ENCODE measurements at regions not wholly inside any gene's neighbourhood (a gene's known extent, or its start where the extent isn't known, plus 50 kb on each side); places are given as distances from the start of the nearest gene placed in this dataset.
"Not testable (repeated sequence)": the region's sequence is repeated elsewhere in the genome, so short reads cannot be mapped to it uniquely, and the experiment has no call there.

GRCh38 chr10:25107756-25108155, 67.0 kb upstream of the GPR158 start:
- Mint-ChIP-seq H3K27me3 (ENCODE audit: insufficient read depth, unreplicated experiment) (peaks cover 38% of the 10 kb centered on the region), H3K9me3 (ENCODE audit: unreplicated experiment) (no peaks in the 10 kb centered on the region), H3K4me1 (ENCODE audit: insufficient read depth, unreplicated experiment) (no peaks in the 10 kb centered on the region), H3K4me3 (ENCODE audit: unreplicated experiment) (no peak overlapping the region), H3K27ac (ENCODE audit: low read depth, unreplicated experiment) (no peak overlapping the region), H3K36me3 (ENCODE audit: insufficient read depth, unreplicated experiment) (no peaks in the 10 kb centered on the region)
- ChIA-PET CTCF (interaction anchor here (0.6 to 0.8 kb wide), 2 partner anchors 26 to 205 kb away, joined by 3 read pairs; no protein-coding TSS in a partner anchor), POLR2A (no interaction called here)
- BruUV-seq (replicated peaks) = no TSS peak
- intact Hi-C loops (cut with micrococcal nuclease) = no loop called here
- TF ChIP-seq, protein P1, sequence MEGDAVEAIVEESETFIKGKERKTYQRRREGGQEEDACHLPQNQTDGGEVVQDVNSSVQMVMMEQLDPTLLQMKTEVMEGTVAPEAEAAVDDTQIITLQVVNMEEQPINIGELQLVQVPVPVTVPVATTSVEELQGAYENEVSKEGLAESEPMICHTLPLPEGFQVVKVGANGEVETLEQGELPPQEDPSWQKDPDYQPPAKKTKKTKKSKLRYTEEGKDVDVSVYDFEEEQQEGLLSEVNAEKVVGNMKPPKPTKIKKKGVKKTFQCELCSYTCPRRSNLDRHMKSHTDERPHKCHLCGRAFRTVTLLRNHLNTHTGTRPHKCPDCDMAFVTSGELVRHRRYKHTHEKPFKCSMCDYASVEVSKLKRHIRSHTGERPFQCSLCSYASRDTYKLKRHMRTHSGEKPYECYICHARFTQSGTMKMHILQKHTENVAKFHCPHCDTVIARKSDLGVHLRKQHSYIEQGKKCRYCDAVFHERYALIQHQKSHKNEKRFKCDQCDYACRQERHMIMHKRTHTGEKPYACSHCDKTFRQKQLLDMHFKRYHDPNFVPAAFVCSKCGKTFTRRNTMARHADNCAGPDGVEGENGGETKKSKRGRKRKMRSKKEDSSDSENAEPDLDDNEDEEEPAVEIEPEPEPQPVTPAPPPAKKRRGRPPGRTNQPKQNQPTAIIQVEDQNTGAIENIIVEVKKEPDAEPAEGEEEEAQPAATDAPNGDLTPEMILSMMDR (IDR thresholded peaks at IDR 0.05; ENCODE audit: unreplicated experiment) = no peak
- no peak for DNase-seq (ENCODE audit: unreplicated experiment)

DNA sequence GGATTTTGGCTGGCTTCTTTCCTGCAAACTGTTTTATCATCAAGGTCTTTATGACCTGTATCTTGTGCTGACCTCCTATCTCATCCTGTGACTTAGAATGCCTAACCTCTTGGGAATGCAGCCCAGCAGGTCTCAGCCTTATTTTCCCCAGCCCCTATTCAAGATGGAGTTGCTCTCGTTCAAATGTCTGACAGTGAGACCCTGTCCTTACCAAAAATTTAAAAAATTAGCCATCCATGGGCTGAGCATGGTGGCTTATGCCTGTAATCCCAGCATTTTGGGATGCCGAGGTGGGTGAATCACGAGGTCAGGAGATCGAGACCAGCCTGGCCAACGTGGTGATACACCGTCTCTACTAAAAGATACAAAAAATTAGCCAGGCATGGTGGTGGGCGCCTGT, 64.9 kb upstream of the GPR158 start:
- CTCF ChIA-PET = interaction anchor here (0.6 to 0.7 kb wide), 2 partner anchors 13 to 573 kb away, joined by 3 read pairs; no protein-coding TSS in a partner anchor
- POLR2A ChIA-PET; H3K4me3 Mint-ChIP-seq (ENCODE audit: unreplicated experiment); H3K36me3 Mint-ChIP-seq (ENCODE audit: insufficient read depth, unreplicated experiment); H3K4me1 Mint-ChIP-seq (ENCODE audit: insufficient read depth, unreplicated experiment); BruUV-seq (replicated peaks); DNase-seq (ENCODE audit: unreplicated experiment); H3K27ac Mint-ChIP-seq (ENCODE audit: low read depth, unreplicated experiment); H3K9me3 Mint-ChIP-seq (ENCODE audit: unreplicated experiment); intact Hi-C loops (cut with micrococcal nuclease): not testable (repeated sequence)
- peaks cover 38% of the 10 kb centered on the region for H3K27me3 Mint-ChIP-seq (ENCODE audit: insufficient read depth, unreplicated experiment)

- intact Hi-C loops (cut with micrococcal nuclease) = loop anchor here (2.0 kb wide), 2 partner anchors 571 to 601 kb away; no protein-coding TSS in a partner anchor
- no TSS peak for BruUV-seq (replicated peaks)
- Mint-ChIP-seq H3K27me3 (ENCODE audit: insufficient read depth, unreplicated experiment) (peaks cover 36% of the 10 kb centered on the region), H3K4me1 (ENCODE audit: insufficient read depth, unreplicated experiment) (no peaks in the 10 kb centered on the region), H3K9me3 (ENCODE audit: unreplicated experiment) (no peaks in the 10 kb centered on the region), H3K27ac (ENCODE audit: low read depth, unreplicated experiment) (no peak overlapping the region), H3K36me3 (ENCODE audit: insufficient read depth, unreplicated experiment) (no peaks in the 10 kb centered on the region), H3K4me3 (ENCODE audit: unreplicated experiment) (no peak overlapping the region)
- ChIA-PET CTCF (interaction anchor here (0.6 to 4.1 kb wide), 24 partner anchors 9 to 1081 kb away, joined by 3 to 29 read pairs (median 4); no protein-coding TSS in a partner anchor), POLR2A (no interaction called here)
- TF ChIP-seq, protein P1 (IDR thresholded peaks at IDR 0.05; ENCODE audit: unreplicated experiment) = no peak
- no peak for DNase-seq (ENCODE audit: unreplicated experiment)
These were observed 62.8 kb upstream of the GPR158 start for GRCh38 chr10:25112016-25112415.

DNA sequence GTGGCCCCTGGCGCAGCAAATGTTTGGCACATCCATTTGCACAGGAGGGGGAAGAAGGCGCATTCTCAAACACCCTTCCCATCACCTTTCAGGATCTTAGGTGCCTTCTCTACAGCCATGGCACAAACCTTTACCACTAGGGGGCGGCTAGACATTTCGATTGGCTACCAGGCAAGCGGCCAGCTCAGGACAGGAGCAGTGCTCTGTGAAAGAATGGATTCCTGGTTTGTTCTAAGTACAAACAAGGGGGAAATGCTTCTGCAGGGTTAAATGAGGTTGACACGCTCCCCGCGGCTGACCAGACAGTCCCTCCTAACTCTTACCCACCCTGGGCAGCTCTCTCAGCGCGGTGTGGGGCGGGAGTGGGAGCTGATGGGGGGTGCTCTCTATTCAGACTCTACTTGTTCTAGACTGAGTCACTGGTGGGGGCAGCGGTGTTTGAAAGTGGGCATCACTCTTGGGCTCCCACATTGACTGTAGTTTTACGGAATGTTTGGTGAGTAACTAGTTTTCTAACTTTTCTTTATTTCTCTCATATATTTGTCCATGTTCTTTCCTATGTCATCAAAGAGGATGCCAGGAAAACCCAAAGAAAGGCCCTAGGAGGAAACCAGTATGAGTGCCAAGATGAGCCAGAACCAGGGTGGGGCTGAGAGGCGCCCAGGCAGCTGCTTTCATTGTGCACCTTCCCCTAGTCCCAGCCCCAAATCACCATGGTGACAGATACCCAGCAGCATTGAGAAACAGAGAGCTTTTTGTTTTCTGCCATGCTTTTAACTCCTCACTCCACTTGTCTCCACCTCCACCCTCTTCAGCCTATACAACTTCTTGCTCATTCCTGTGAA, 61.4 kb upstream of the GPR158 start:
- ChIA-PET CTCF (interaction anchor here (0.6 to 4.1 kb wide), 41 partner anchors 9 to 1443 kb away, joined by 3 to 29 read pairs (median 4); no protein-coding TSS in a partner anchor), POLR2A (interaction anchor here (0.6 kb wide), 1 partner anchor 201 kb away, joined by 5 read pairs; no protein-coding TSS in a partner anchor)
- intact Hi-C loops (cut with micrococcal nuclease) = loop anchor here (1.0 to 2.0 kb wide), 4 partner anchors 114 to 599 kb away; no protein-coding TSS in a partner anchor
- peaks cover 46% of the 10 kb centered on the region for H3K27me3 Mint-ChIP-seq (ENCODE audit: insufficient read depth, unreplicated experiment)
- peak; percentile 84 for DNase-seq (ENCODE audit: unreplicated experiment)
- no peak overlapping the region for H3K27ac Mint-ChIP-seq (ENCODE audit: low read depth, unreplicated experiment)
- H3K36me3 Mint-ChIP-seq (ENCODE audit: insufficient read depth, unreplicated experiment) = no peaks in the 10 kb centered on the region
- BruUV-seq (replicated peaks) = no TSS peak
- TF ChIP-seq, protein P1 (IDR thresholded peaks at IDR 0.05; ENCODE audit: unreplicated experiment) = peak; percentile 66
- no peaks in the 10 kb centered on the region for H3K9me3 Mint-ChIP-seq (ENCODE audit: unreplicated experiment)
- no peak overlapping the region for H3K4me3 Mint-ChIP-seq (ENCODE audit: unreplicated experiment)
- no peaks in the 10 kb centered on the region for H3K4me1 Mint-ChIP-seq (ENCODE audit: insufficient read depth, unreplicated experiment)

Measured in MCF 10A (cell line).